HepG2 (cell line): ENCODE measurements at regions not wholly inside any gene's neighbourhood (a gene's known extent, or its start where the extent isn't known, plus 50 kb on each side); places are given as distances from the start of the nearest gene placed in this dataset.

Source experiments
- ATAC-seq: fragments of 200-7000 bp; cut with Tn5 transposase; 3 replicates; pipeline ENCODE4 v1.9.1; 2020; ENCODE audit warnings: mild to moderate bottlenecking, moderate library complexity
- BruUV-seq: library from RNA; stranded (reverse); fragments of 400-500 nt; replicated peaks from 2 replicates; lab custom pipeline; 2021; lab: Mats Ljungman, UMichigan
- CTCF ChIA-PET: fragments of 300-600 bp; formaldehyde crosslinking; extraction: SDS; loops from one replicate; lab custom pipeline; 2021; ENCODE audit warnings: low total read pairs, inconsistent platforms, low intra/inter-chr PET ratio; lab: Yijun Ruan, JAX
- POLR2A ChIA-PET: fragments of 350-600 bp; sonication (Branson Sonifier 250); formaldehyde crosslinking; loops from one replicate; lab custom pipeline; 2020; ENCODE audit warnings: antibody characterized with exemption, inconsistent platforms; lab: Yijun Ruan, JAX
- DNase-seq: peaks from one replicate; pipeline ENCODE4 v3.0.0-alpha.2; 2015; ENCODE audit warnings: low spot score
- FAIRE-seq: peaks from 3 replicates; lab custom pipeline; 2011; peaks lifted over from hg19 to GRCh38; lab: Jason Lieb, UNC
- H2AFZ ChIP-seq: one replicate; pipeline ENCODE4 v1.6.1; 2011; ENCODE audit warnings: low read length, inconsistent platforms
- H3K27ac ChIP-seq: fragments of 300-600 bp; 3 replicates; pipeline ENCODE4 v1.8.0; 2011; ENCODE audit warnings: mixed run types, mild to moderate bottlenecking, mixed read lengths, low read length, inconsistent platforms; ENCODE audit not compliant: insufficient read depth; ENCODE audit errors: extremely low read length
- H3K27me3 ChIP-seq, 2 experiments: fragments of 200-600 bp in 1 of 2; 2 replicates in 1 of 2; 3 replicates in 1 of 2; pipeline versions ENCODE4 v1.6.0 to v1.8.0; 2011; ENCODE audit warnings: low read length in 2 of 2, mild to moderate bottlenecking in 2 of 2, moderate library complexity in 2 of 2, inconsistent platforms in 1 of 2; ENCODE audit not compliant: insufficient read depth in 2 of 2, control insufficient read depth in 1 of 2
- H3K36me3 ChIP-seq, 2 experiments: fragments of 200-600 bp in 1 of 2; replicated peaks in 1 of 2; 2 replicates in 1 of 2; 3 replicates in 1 of 2; pipeline versions ENCODE4 v1.5.1 to v1.8.0; 2011; ENCODE audit warnings: low read length in 2 of 2, inconsistent platforms in 1 of 2; ENCODE audit not compliant: insufficient read depth in 2 of 2, control insufficient read depth in 1 of 2
- H3K4me1 ChIP-seq: 2 replicates; pipeline ENCODE4 v1.5.1; 2012; ENCODE audit warnings: low read length, inconsistent platforms; ENCODE audit not compliant: insufficient read depth
- H3K4me2 ChIP-seq: 2 replicates; pipeline ENCODE4 v1.6.0; 2011; ENCODE audit warnings: low read depth, low read length, inconsistent platforms
- H3K4me3 ChIP-seq, 3 experiments: fragments of 200-600 bp in 1 of 3; sonication (generic), shearing (Covaris generic) in 1 of 3; replicated peaks in 1 of 3; 2 replicates each; pipeline ENCODE4 v1.5.1; 2011 to 2016; ENCODE audit warnings: low read length in 3 of 3, inconsistent platforms in 2 of 3, low read depth in 2 of 3, mild to moderate bottlenecking in 2 of 3, control low read depth in 1 of 3, mixed read lengths in 1 of 3; ENCODE audit not compliant: insufficient read depth in 1 of 3
- H3K79me2 ChIP-seq: one replicate; pipeline ENCODE4 v1.6.1; 2011; ENCODE audit warnings: low read length, inconsistent platforms; ENCODE audit not compliant: insufficient read depth
- H3K9ac ChIP-seq: 2 replicates; pipeline ENCODE4 v1.6.0; 2011; ENCODE audit warnings: mild to moderate bottlenecking, low read depth, low read length, inconsistent platforms; ENCODE audit not compliant: insufficient read depth
- H3K9me3 ChIP-seq: 2 replicates; pipeline ENCODE4 v1.5.1; 2012; ENCODE audit warnings: mild to moderate bottlenecking, low read length
- H4K20me1 ChIP-seq: 2 replicates; pipeline ENCODE4 v1.6.0; 2011; ENCODE audit warnings: inconsistent platforms, mild to moderate bottlenecking, low read length, moderate library complexity; ENCODE audit not compliant: insufficient read depth
- ARNT2 ChIP-seq: sonication (generic); formaldehyde crosslinking; IDR thresholded peaks from 2 replicates; pipeline ENCODE4 v1.8.0; 2022; ENCODE audit warnings: mild to moderate bottlenecking, low read depth, missing genetic modification reagents, moderate library complexity
- CEBPB ChIP-seq: IDR thresholded peaks from 2 replicates; pipeline ENCODE4 v1.6.1; 2011; ENCODE audit warnings: low read depth, low read length, improper control_type of control experiment, borderline replicate concordance
- HHEX ChIP-seq: IDR thresholded peaks from 2 replicates; pipeline ENCODE4 v1.6.1; 2016; ENCODE audit warnings: control low read depth
- HMG20A ChIP-seq: IDR thresholded peaks from 2 replicates; pipeline ENCODE4 v1.6.1; 2016; ENCODE audit warnings: borderline replicate concordance
- MYPOP ChIP-seq: sonication (generic); formaldehyde crosslinking; IDR thresholded peaks from 2 replicates; pipeline ENCODE4 v1.8.1; 2023; ENCODE audit warnings: mild to moderate bottlenecking, moderate library complexity, missing genetic modification reagents
- NFE2L1 ChIP-seq: sonication (generic); formaldehyde crosslinking; IDR thresholded peaks from 2 replicates; pipeline ENCODE4 v1.4.0; 2020; ENCODE audit warnings: missing genetic modification reagents, mild to moderate bottlenecking, borderline replicate concordance
- PATZ1 ChIP-seq: sonication (generic); formaldehyde crosslinking; IDR thresholded peaks from 2 replicates; pipeline ENCODE4 v1.4.0; 2020; ENCODE audit warnings: missing genetic modification reagents
- RARG ChIP-seq: sonication (generic); formaldehyde crosslinking; IDR thresholded peaks from 2 replicates; pipeline ENCODE4 v1.4.0; 2020; ENCODE audit warnings: low read depth, mild to moderate bottlenecking, missing genetic modification reagents
- RFX5 ChIP-seq: IDR thresholded peaks from 2 replicates; pipeline ENCODE4 v1.6.1; 2011; ENCODE audit warnings: low read depth, low read length, improper control_type of control experiment
- RFXAP ChIP-seq: sonication (generic); formaldehyde crosslinking; IDR thresholded peaks from 2 replicates; pipeline ENCODE4 v1.4.0; 2020; ENCODE audit warnings: missing genetic modification reagents, borderline replicate concordance
- ZKSCAN1 ChIP-seq: fragments of 150-350 bp; IDR thresholded peaks from 2 replicates; pipeline ENCODE4 v1.6.1; 2014; ENCODE audit warnings: low read length
- ZNF263 ChIP-seq: sonication (generic); formaldehyde crosslinking; IDR thresholded peaks from 2 replicates; pipeline ENCODE4 v1.4.0; 2020; ENCODE audit warnings: missing genetic modification reagents
- ZNF446 ChIP-seq: sonication (generic); formaldehyde crosslinking; IDR thresholded peaks from 2 replicates; pipeline ENCODE4 v1.5.0; 2020; ENCODE audit warnings: mild to moderate bottlenecking, missing genetic modification reagents
- ZNF660 ChIP-seq: sonication (generic); formaldehyde crosslinking; IDR thresholded peaks from 2 replicates; pipeline ENCODE4 v1.5.1; 2020; ENCODE audit warnings: mild to moderate bottlenecking, low read depth, missing genetic modification reagents, borderline replicate concordance
- WGBS: methylation state at CpG from one replicate; pipeline ENCODE4 v1.1.6; 2017; ENCODE audit warnings: low lambda C conversion rate; 5-methylcytosine and 5-hydroxymethylcytosine counted together
- in situ Hi-C: cut with HindIII; loops from 2 replicates; pipeline ENCODE4 v1.10.0; 2017; ENCODE audit warnings: low pct_unique_long_range_greater_than_20kb; ENCODE audit not compliant: extremely low pct_ligation_motif_present
- intact Hi-C: fragments of 100-400 bp; cut with micrococcal nuclease; formaldehyde crosslinking; loops from one replicate; pipeline ENCODE4 v1.10.0; 2022; ENCODE audit not compliant: unreplicated experiment
- TF ChIP-seq, protein P1 (sequence below): sonication (generic); formaldehyde crosslinking; IDR thresholded peaks from 2 replicates; pipeline ENCODE4 v1.4.0; 2020; ENCODE audit warnings: missing genetic modification reagents

GRCh38 chr17:11001651-11002050, 163.8 kb upstream of the PIRT start:
- no peak for FAIRE-seq
- intact Hi-C loops = no loop called here
- Histone ChIP-seq H3K79me2 (no peaks in the 10 kb centered on the region), H3K27me3 (no peaks in the 10 kb centered on the region; a peak in 1 of 5 replicates), H3K4me3 (no peak overlapping the region), H3K36me3 (no peaks in the 10 kb centered on the region), H3K9ac (no peak overlapping the region), H3K4me1 (no peaks in the 10 kb centered on the region), H2AFZ (no peak overlapping the region), H4K20me1 (no peaks in the 10 kb centered on the region), H3K4me2 (no peak overlapping the region), H3K9me3 (peaks cover 9% of the 10 kb centered on the region; the same call in 1 of the 2 replicates), H3K27ac (no peak overlapping the region)
- TF ChIP-seq MYPOP (CRISPR knock-in tag) (no peak), ZNF446 (no peak), HHEX (CRISPR knock-in tag) (no peak), CEBPB (no peak), RFX5 (no peak), ARNT2 (CRISPR knock-in tag) (no peak)
- no TSS peak for BruUV-seq
- DNase-seq = no peak
- WGBS = 0% methylated on average over 3 of the region's 4 CpGs
- ATAC-seq = no peak
- CTCF ChIA-PET = no interaction called here
- POLR2A ChIA-PET = no interaction called here
- in situ Hi-C loops = no loop called here

DNA sequence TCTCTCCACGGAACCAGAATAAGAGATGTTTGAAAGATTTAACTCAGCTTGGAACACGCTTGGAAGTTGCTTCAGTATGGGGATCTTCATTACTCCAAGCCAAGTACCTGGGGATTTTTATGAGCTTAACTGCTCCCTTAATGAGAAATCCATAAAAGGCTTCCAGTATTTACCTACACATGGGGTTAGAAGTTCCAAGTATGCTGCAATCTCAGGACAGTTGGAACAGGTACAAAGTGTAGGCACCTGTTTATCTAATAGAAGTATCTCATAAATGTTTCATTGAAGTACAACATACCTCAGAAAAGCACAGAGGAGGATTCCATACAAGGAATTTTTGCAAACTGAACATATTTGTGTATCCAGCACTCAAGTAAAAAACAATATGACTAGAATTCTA, 161.6 kb upstream of the PIRT start:
- H3K4me3 ChIP-seq = no peak overlapping the region
- peaks cover 9% of the 10 kb centered on the region; the same call in 1 of the 2 replicates for H3K4me1 ChIP-seq
- BruUV-seq = no TSS peak
- no peak overlapping the region for H3K9ac ChIP-seq
- no peak for FAIRE-seq
- in situ Hi-C loops = no loop called here
- POLR2A ChIA-PET = no interaction called here
- H2AFZ ChIP-seq = no peak overlapping the region
- no peak for ATAC-seq
- H3K27ac ChIP-seq = no peak overlapping the region
- H3K79me2 ChIP-seq = no peaks in the 10 kb centered on the region
- WGBS = 5% methylated on average over 1 of the region's 2 CpGs
- CTCF ChIA-PET = no interaction called here
- H4K20me1 ChIP-seq = no peaks in the 10 kb centered on the region
- H3K4me2 ChIP-seq = no peak overlapping the region
- DNase-seq = no peak
- no peaks in the 10 kb centered on the region; a peak in 1 of 5 replicates for H3K27me3 ChIP-seq
- intact Hi-C loops = no loop called here
- H3K9me3 ChIP-seq = no peaks in the 10 kb centered on the region
- no peaks in the 10 kb centered on the region for H3K36me3 ChIP-seq
- no peak for TF ChIP-seq PATZ1 (CRISPR knock-in tag)
- TF ChIP-seq HMG20A (CRISPR knock-in tag) = no peak
- TF ChIP-seq RARG (CRISPR knock-in tag) = no peak
- TF ChIP-seq ZNF263 (CRISPR knock-in tag) = no peak
- TF ChIP-seq RFXAP (CRISPR knock-in tag) = no peak
- TF ChIP-seq, protein P1, sequence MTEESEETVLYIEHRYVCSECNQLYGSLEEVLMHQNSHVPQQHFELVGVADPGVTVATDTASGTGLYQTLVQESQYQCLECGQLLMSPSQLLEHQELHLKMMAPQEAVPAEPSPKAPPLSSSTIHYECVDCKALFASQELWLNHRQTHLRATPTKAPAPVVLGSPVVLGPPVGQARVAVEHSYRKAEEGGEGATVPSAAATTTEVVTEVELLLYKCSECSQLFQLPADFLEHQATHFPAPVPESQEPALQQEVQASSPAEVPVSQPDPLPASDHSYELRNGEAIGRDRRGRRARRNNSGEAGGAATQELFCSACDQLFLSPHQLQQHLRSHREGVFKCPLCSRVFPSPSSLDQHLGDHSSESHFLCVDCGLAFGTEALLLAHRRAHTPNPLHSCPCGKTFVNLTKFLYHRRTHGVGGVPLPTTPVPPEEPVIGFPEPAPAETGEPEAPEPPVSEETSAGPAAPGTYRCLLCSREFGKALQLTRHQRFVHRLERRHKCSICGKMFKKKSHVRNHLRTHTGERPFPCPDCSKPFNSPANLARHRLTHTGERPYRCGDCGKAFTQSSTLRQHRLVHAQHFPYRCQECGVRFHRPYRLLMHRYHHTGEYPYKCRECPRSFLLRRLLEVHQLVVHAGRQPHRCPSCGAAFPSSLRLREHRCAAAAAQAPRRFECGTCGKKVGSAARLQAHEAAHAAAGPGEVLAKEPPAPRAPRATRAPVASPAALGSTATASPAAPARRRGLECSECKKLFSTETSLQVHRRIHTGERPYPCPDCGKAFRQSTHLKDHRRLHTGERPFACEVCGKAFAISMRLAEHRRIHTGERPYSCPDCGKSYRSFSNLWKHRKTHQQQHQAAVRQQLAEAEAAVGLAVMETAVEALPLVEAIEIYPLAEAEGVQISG (CRISPR knock-in tag) = no peak
- no peak for TF ChIP-seq ZNF660
- TF ChIP-seq NFE2L1 = no peak
- TF ChIP-seq ZKSCAN1 = no peak
